Nephron (organoid): ENCODE measurements at regions not wholly inside any gene's neighbourhood (a gene's known extent, or its start where the extent isn't known, plus 50 kb on each side); places are given as distances from the start of the nearest gene placed in this dataset.
"Not testable (repeated sequence)": the region's sequence is repeated elsewhere in the genome, so short reads cannot be mapped to it uniquely, and the experiment has no call there.

Source experiments
- H3K27ac Mint-ChIP-seq, 3 experiments: 2 replicates each; pipeline ENCODE4 v1.8.0; 2020; ENCODE audit warnings: mixed read lengths in 3 of 3, mild to moderate bottlenecking in 2 of 3, moderate library complexity in 1 of 3
- H3K27me3 Mint-ChIP-seq: 2 replicates; pipeline ENCODE4 v1.8.0; 2021; ENCODE audit warnings: low read depth, mild to moderate bottlenecking, moderate library complexity, mixed read lengths
- H3K36me3 Mint-ChIP-seq: 2 replicates; pipeline ENCODE4 v1.8.0; 2020; ENCODE audit warnings: low read depth, mixed read lengths
- H3K4me1 Mint-ChIP-seq: 2 replicates; pipeline ENCODE4 v1.8.0; 2020; ENCODE audit warnings: mixed read lengths
- H3K4me3 Mint-ChIP-seq, 3 experiments: 2 replicates each; pipeline ENCODE4 v1.8.0; 2020; ENCODE audit warnings: mild to moderate bottlenecking in 3 of 3, mixed read lengths in 3 of 3, moderate library complexity in 2 of 3
- H3K9me3 Mint-ChIP-seq: 2 replicates; pipeline ENCODE4 v1.8.0; 2020; ENCODE audit warnings: mixed read lengths
- TF ChIP-seq, protein P1 (sequence below), 3 experiments: fragments of 200-600 bp; sonication (generic); IDR thresholded peaks; one replicate each; pipeline ENCODE4 v1.5.0; 2021; ENCODE audit warnings: antibody characterized with exemption in 3 of 3; ENCODE audit not compliant: unreplicated experiment in 3 of 3

DNA sequence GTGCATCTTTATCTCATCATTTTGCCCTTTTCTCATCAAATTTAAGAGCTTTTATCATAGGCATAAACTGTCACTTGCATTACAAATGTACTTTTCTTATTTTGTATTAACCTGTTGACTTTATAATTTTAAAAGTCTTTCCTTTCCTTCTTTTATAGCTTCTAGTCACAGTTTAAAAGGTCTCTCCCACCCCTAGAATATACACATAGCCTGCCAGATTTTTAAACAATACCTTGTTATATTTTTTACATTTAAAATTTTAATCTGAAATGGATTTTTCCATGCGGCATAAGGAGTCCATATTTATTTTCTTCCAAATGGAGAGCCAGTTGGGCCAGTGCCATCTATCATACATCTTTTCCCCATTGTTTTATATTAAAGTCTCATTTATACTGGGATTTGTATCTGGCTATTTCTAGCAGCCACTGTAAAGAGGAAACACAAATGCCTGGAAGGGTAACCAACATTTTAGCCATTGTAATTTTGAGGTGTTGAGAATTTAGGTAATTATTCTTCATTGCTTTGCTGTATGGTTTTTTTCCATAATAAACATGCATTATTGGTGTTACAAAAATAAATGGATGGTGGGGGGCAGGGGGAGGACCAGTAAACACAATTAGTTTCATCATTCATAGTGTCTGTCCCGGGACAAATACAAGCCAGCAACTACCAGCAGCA is 92.8 kb downstream of the CCDC71L start:
- TF ChIP-seq, protein P1, sequence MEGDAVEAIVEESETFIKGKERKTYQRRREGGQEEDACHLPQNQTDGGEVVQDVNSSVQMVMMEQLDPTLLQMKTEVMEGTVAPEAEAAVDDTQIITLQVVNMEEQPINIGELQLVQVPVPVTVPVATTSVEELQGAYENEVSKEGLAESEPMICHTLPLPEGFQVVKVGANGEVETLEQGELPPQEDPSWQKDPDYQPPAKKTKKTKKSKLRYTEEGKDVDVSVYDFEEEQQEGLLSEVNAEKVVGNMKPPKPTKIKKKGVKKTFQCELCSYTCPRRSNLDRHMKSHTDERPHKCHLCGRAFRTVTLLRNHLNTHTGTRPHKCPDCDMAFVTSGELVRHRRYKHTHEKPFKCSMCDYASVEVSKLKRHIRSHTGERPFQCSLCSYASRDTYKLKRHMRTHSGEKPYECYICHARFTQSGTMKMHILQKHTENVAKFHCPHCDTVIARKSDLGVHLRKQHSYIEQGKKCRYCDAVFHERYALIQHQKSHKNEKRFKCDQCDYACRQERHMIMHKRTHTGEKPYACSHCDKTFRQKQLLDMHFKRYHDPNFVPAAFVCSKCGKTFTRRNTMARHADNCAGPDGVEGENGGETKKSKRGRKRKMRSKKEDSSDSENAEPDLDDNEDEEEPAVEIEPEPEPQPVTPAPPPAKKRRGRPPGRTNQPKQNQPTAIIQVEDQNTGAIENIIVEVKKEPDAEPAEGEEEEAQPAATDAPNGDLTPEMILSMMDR (IDR thresholded peaks at IDR 0.05; ENCODE audit: unreplicated experiment in 3 of 3): no peak
- H3K4me1 Mint-ChIP-seq: peaks cover 5% of the 10 kb centered on the region
- H3K27me3 Mint-ChIP-seq: peaks cover 4% of the 10 kb centered on the region
- H3K4me3 Mint-ChIP-seq: no peak overlapping the region
- H3K27ac Mint-ChIP-seq: no peak overlapping the region
- no peaks in the 10 kb centered on the region for H3K36me3 Mint-ChIP-seq
- no peaks in the 10 kb centered on the region for H3K9me3 Mint-ChIP-seq

DNA sequence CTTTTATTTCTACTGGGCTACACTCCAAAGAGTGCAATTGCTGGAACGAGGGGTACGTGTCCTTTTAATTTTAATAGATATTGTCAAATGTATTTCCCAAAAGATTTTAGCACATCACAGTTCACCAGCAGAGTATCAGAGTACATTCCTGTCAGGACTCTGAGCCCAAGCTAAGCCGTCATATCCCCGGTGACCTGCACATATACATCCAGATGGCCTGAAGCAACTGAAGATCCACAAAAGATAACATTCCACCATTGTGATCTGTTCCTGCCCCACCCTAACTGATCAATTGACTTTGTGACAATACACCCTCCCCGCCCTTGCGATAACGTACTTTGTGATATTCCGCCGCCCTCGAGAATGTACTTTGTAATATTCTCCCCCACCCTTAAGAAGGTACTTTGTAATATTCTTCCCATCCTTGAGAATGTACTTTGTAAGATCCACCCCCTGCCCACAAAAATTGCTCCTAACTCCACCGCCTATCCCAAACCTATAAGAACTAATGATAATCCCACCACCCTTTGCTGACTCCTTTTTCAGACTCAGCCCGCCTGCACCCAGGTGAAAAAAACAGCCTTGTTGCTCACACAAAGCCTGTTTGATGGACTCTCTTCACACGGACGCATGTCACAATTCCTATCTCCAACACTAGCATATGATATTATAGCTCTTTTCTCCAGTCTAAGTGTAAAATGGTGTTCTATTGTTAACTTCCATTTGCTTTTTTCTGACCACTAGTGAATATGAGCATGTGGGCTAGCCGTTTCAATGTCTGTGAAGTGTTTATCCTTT is 93.6 kb downstream of the CCDC71L start:
- H3K4me3 Mint-ChIP-seq, H3K27me3 Mint-ChIP-seq, H3K9me3 Mint-ChIP-seq: not testable (repeated sequence)

DNA sequence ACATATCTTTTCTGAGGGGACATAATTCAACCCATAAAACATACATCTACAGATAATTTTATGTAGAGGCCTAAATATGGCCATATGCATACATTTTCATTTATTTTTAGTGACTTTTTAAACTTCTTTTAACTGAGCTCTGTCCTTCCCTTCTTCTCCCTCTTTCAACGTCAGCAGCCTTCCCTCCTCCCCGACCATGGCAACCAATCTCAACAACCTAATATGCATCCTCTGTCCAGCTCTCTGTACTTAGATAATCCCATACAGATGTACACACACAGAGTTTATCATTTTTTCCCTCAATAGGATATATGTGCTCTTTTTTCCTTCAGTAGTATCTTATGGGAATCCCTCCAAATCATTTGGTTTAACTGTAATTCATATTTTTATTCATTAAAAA is 94.3 kb downstream of the CCDC71L start:
- no peak overlapping the region for H3K27ac Mint-ChIP-seq
- H3K27me3 Mint-ChIP-seq: peaks cover 4% of the 10 kb centered on the region
- H3K36me3 Mint-ChIP-seq: no peaks in the 10 kb centered on the region
- TF ChIP-seq, protein P1 (IDR thresholded peaks at IDR 0.05; ENCODE audit: unreplicated experiment in 3 of 3): no peak
- peaks cover 5% of the 10 kb centered on the region for H3K4me1 Mint-ChIP-seq
- no peak overlapping the region for H3K4me3 Mint-ChIP-seq
- H3K9me3 Mint-ChIP-seq: no peaks in the 10 kb centered on the region

More for the DNA sequence above, 93.6 kb downstream of the CCDC71L start:
- not testable (repeated sequence) for H3K27ac Mint-ChIP-seq, H3K4me1 Mint-ChIP-seq, H3K36me3 Mint-ChIP-seq

DNA sequence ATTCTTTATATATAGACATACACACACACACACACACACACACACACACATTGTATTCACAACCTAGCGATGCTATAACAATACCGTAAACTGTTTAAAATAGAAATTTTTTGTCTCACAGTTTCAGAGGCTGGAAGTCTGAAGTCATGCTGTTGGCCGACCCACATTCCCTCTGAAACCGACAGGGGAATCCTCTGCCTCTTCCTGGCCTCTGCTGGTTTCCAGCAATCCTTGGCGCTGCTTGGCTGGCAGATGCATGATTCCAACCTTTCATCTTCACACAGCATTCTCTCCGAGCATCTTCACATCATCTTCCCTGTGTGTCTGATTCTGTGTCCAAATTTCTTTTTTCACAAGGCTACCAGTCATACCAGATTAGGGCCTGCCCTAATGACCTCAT is 94.8 kb downstream of the CCDC71L start:
- Mint-ChIP-seq H3K9me3 (no peaks in the 10 kb centered on the region), H3K4me1 (peaks cover 5% of the 10 kb centered on the region), H3K27ac (no peak overlapping the region), H3K27me3 (peaks cover 4% of the 10 kb centered on the region), H3K4me3 (no peak overlapping the region), H3K36me3 (no peaks in the 10 kb centered on the region)
- TF ChIP-seq, protein P1 (IDR thresholded peaks at IDR 0.05; ENCODE audit: unreplicated experiment in 3 of 3): no peak

DNA sequence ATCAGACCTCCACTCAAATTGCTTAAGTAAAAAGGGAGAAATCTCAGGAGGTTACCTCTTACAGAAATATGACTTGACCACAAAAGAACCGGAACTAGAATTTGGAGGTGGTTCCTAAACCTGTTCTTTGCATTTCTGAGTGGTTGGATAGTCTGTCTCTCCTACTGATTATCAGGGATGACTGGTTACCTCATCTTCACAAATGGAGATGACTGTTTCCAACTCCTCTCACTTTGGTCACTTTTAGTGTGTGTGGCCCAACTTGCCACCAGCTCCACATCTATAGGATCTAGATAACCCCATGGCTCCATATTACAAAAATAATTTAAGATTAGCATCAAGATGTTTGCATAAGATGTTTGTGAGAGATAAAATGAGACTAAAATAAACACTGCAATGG is 95.5 kb downstream of the CCDC71L start:
- H3K4me3 Mint-ChIP-seq: no peak overlapping the region
- TF ChIP-seq, protein P1 (IDR thresholded peaks at IDR 0.05; ENCODE audit: unreplicated experiment in 3 of 3): no peak

DNA sequence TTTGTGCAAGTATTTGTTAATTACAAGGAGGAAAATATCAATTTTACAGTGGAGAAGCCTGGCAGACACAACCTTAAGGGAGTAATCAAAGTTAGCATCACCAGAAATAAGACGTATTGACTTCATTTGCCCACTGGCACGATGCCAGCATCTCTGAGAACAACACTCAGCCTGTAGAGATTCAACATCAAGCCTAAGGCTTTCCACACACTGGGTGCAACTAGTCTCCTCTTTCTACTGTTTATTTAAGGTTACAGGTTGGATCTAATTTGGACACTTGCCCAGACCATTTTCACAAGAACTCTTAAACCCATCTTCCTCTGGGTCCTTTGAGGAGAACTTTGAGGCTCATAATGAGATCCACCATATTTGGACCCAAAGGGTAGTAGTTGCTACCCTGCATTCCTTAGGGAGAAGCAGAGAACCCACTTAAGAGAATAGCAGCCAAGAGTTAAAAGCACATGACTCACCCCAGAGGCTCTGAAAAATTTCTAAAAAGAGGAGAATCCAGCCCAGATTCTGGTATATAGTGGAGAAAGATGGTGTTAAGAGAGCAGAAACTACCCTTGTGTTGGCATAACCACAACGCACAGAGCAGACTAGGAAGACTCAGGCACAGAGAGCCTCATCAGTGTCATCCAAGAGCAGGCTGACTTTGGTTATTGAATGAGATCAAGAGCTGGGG is 97.3 kb downstream of the CCDC71L start:
- H3K4me1 Mint-ChIP-seq: peaks cover 3% of the 10 kb centered on the region
- H3K36me3 Mint-ChIP-seq: no peaks in the 10 kb centered on the region
- H3K27ac Mint-ChIP-seq: no peak overlapping the region
- H3K27me3 Mint-ChIP-seq: peaks cover 5% of the 10 kb centered on the region
- TF ChIP-seq, protein P1 (IDR thresholded peaks at IDR 0.05; ENCODE audit: unreplicated experiment in 3 of 3): no peak
- H3K9me3 Mint-ChIP-seq: no peaks in the 10 kb centered on the region
- no peak overlapping the region for H3K4me3 Mint-ChIP-seq

More for the DNA sequence above, 95.5 kb downstream of the CCDC71L start:
- Mint-ChIP-seq H3K4me1 (peaks cover 5% of the 10 kb centered on the region), H3K9me3 (no peaks in the 10 kb centered on the region), H3K36me3 (no peaks in the 10 kb centered on the region), H3K27me3 (peaks cover 4% of the 10 kb centered on the region), H3K27ac (no peak overlapping the region)
